ENCODE measurements at regions not wholly inside any gene's neighbourhood (a gene's known extent, or its start where the extent isn't known, plus 50 kb on each side); places are given as distances from the start of the nearest gene placed in this dataset.

GRCh38 chr2:173785813-173786212 lies 179.4 kb downstream of the SP3 start:
- Histone ChIP-seq H4K20me1 (ENCODE audit: insufficient read depth, low read length) (no peaks in the 10 kb centered on the region), H3K4me1 (ENCODE audit: insufficient read depth, low read length) (no peaks in the 10 kb centered on the region), H3K9ac (ENCODE audit: low read depth, low read length) (no peak overlapping the region), H3K4me2 (ENCODE audit: insufficient read depth, low read length) (no peak overlapping the region), H3K79me2 (ENCODE audit: insufficient read depth, low read length) (no peaks in the 10 kb centered on the region), H3K36me3 (ENCODE audit: insufficient read depth, low read length) (no peaks in the 10 kb centered on the region), H3K4me3 (ENCODE audit: low read depth in 1 of 2, low read length in 2 of 2) (no peak overlapping the region), H2AFZ (ENCODE audit: low read depth, low read length) (no peak overlapping the region), H3K27me3 (ENCODE audit: insufficient read depth, low read length, poor library complexity) (peaks cover 19% of the 10 kb centered on the region), H3K9me3 (ENCODE audit: insufficient read depth, low read length, severe bottlenecking) (no peaks in the 10 kb centered on the region), H3K27ac (ENCODE audit: low read length) (no peak overlapping the region)
- ATAC-seq (ENCODE audit: insufficient read depth, low read depth) (no peak), DNase-seq (no peak)
- TF ChIP-seq EZH2 (IDR thresholded peaks at IDR 0.05; ENCODE audit: borderline replicate concordance, low read depth, low read length, severe bottlenecking) (no peak), CTCF (IDR thresholded peaks at IDR 0.05; ENCODE audit: borderline replicate concordance, extremely low read depth, low read length, poor library complexity, severe bottlenecking) (no peak)

- Histone ChIP-seq H3K27ac (ENCODE audit: low read length) (no peak overlapping the region), H4K20me1 (ENCODE audit: insufficient read depth, low read length) (no peaks in the 10 kb centered on the region), H3K27me3 (ENCODE audit: insufficient read depth, low read length, poor library complexity) (peaks cover 11% of the 10 kb centered on the region), H3K9me3 (ENCODE audit: insufficient read depth, low read length, severe bottlenecking) (no peaks in the 10 kb centered on the region), H3K9ac (ENCODE audit: low read depth, low read length) (no peak overlapping the region), H3K4me2 (ENCODE audit: insufficient read depth, low read length) (no peak overlapping the region), H3K4me1 (ENCODE audit: insufficient read depth, low read length) (no peaks in the 10 kb centered on the region), H3K36me3 (ENCODE audit: insufficient read depth, low read length) (no peaks in the 10 kb centered on the region), H3K4me3 (ENCODE audit: low read depth in 1 of 2, low read length in 2 of 2) (no peak overlapping the region), H3K79me2 (ENCODE audit: insufficient read depth, low read length) (no peaks in the 10 kb centered on the region), H2AFZ (ENCODE audit: low read depth, low read length) (no peak overlapping the region)
- ATAC-seq (ENCODE audit: insufficient read depth, low read depth) (no peak), DNase-seq (no peak)
- no peak for TF ChIP-seq CTCF (IDR thresholded peaks at IDR 0.05; ENCODE audit: borderline replicate concordance, extremely low read depth, low read length, poor library complexity, severe bottlenecking)
- TF ChIP-seq EZH2 (IDR thresholded peaks at IDR 0.05; ENCODE audit: borderline replicate concordance, low read depth, low read length, severe bottlenecking): no peak
These were observed 173.7 kb downstream of the SP3 start for GRCh38 chr2:173791502-173791901.

DNA sequence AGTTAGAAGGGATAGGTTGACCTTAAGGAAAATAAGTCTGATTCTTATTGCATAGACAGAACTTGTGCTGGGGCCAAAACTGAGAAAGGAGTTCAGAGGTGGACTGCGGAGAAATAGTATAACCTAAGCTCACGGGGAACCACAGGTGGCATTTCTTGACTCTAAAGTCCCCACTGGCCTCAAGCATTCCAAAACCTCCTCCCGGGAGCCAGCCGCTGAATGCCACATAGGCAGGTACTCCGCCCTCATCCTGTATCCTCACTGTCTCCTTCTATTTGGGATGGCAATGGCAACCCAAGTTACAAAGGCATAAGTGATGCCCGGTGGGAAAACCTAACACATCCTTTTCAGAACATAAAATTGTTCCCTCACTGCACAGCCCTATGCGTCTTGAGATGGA lies 173.0 kb downstream of the SP3 start:
- Histone ChIP-seq H3K27me3 (ENCODE audit: insufficient read depth, low read length, poor library complexity) (peaks cover 7% of the 10 kb centered on the region), H3K4me1 (ENCODE audit: insufficient read depth, low read length) (no peaks in the 10 kb centered on the region), H3K9me3 (ENCODE audit: insufficient read depth, low read length, severe bottlenecking) (no peaks in the 10 kb centered on the region), H3K27ac (ENCODE audit: low read length) (no peak overlapping the region), H4K20me1 (ENCODE audit: insufficient read depth, low read length) (no peaks in the 10 kb centered on the region), H3K4me2 (ENCODE audit: insufficient read depth, low read length) (no peak overlapping the region), H3K79me2 (ENCODE audit: insufficient read depth, low read length) (no peaks in the 10 kb centered on the region), H3K4me3 (ENCODE audit: low read depth in 1 of 2, low read length in 2 of 2) (no peak overlapping the region), H3K9ac (ENCODE audit: low read depth, low read length) (no peak overlapping the region), H2AFZ (ENCODE audit: low read depth, low read length) (no peak overlapping the region), H3K36me3 (ENCODE audit: insufficient read depth, low read length) (no peaks in the 10 kb centered on the region)
- DNase-seq: no peak
- no peak for ATAC-seq (ENCODE audit: insufficient read depth, low read depth)
- TF ChIP-seq EZH2 (IDR thresholded peaks at IDR 0.05; ENCODE audit: borderline replicate concordance, low read depth, low read length, severe bottlenecking) (no peak), CTCF (IDR thresholded peaks at IDR 0.05; ENCODE audit: borderline replicate concordance, extremely low read depth, low read length, poor library complexity, severe bottlenecking) (no peak)

GRCh38 chr2:173792741-173793140 lies 172.4 kb downstream of the SP3 start:
- H3K4me1 ChIP-seq (ENCODE audit: insufficient read depth, low read length): no peaks in the 10 kb centered on the region
- DNase-seq: no peak
- no peak overlapping the region for H3K27ac ChIP-seq (ENCODE audit: low read length)
- no peak overlapping the region for H3K4me2 ChIP-seq (ENCODE audit: insufficient read depth, low read length)
- no peak for TF ChIP-seq EZH2 (IDR thresholded peaks at IDR 0.05; ENCODE audit: borderline replicate concordance, low read depth, low read length, severe bottlenecking)
- no peak for TF ChIP-seq CTCF (IDR thresholded peaks at IDR 0.05; ENCODE audit: borderline replicate concordance, extremely low read depth, low read length, poor library complexity, severe bottlenecking)
- H3K36me3 ChIP-seq (ENCODE audit: insufficient read depth, low read length): no peaks in the 10 kb centered on the region
- H4K20me1 ChIP-seq (ENCODE audit: insufficient read depth, low read length): no peaks in the 10 kb centered on the region
- H3K27me3 ChIP-seq (ENCODE audit: insufficient read depth, low read length, poor library complexity): peaks cover 4% of the 10 kb centered on the region
- H2AFZ ChIP-seq (ENCODE audit: low read depth, low read length): no peak overlapping the region
- ATAC-seq (ENCODE audit: insufficient read depth, low read depth): no peak
- no peaks in the 10 kb centered on the region for H3K9me3 ChIP-seq (ENCODE audit: insufficient read depth, low read length, severe bottlenecking)
- H3K4me3 ChIP-seq (ENCODE audit: low read depth in 1 of 2, low read length in 2 of 2): no peak overlapping the region
- H3K9ac ChIP-seq (ENCODE audit: low read depth, low read length): no peak overlapping the region
- H3K79me2 ChIP-seq (ENCODE audit: insufficient read depth, low read length): no peaks in the 10 kb centered on the region

Measured in DND-41 (cell line).